H1 (cell line): ENCODE measurements at regions not wholly inside any gene's neighbourhood (a gene's known extent, or its start where the extent isn't known, plus 50 kb on each side); places are given as distances from the start of the nearest gene placed in this dataset.

ENCODE experiments used
- CTCF ChIP-seq, 3 experiments: IDR thresholded peaks; 1 replicate in 2 of 3; 2 replicates in 1 of 3; pipeline versions ENCODE4 v1.5.1 to v1.6.1; 2011; ENCODE audit warnings: low read length in 3 of 3, mild to moderate bottlenecking in 3 of 3, inconsistent platforms in 2 of 3, low read depth in 1 of 3, moderate library complexity in 1 of 3; ENCODE audit not compliant: insufficient read depth in 1 of 3; ENCODE audit errors: control extremely low read depth in 1 of 3
- EGR1 ChIP-seq: IDR thresholded peaks from 2 replicates; pipeline ENCODE4 v1.6.1; 2011; ENCODE audit warnings: low read depth, low read length, borderline replicate concordance
- EP300 ChIP-seq, 2 experiments: IDR thresholded peaks; 1 replicate in 1 of 2; 2 replicates in 1 of 2; pipeline ENCODE4 v1.6.1; 2011 to 2012; ENCODE audit warnings: low read depth in 2 of 2, low read length in 2 of 2, mild to moderate bottlenecking in 2 of 2, borderline replicate concordance in 1 of 2, inconsistent platforms in 1 of 2, moderate library complexity in 1 of 2
- EZH2 ChIP-seq: fragments of 200-600 bp; sonication (generic); IDR thresholded peaks from 2 replicates; pipeline ENCODE4 v1.7.1; 2012; ENCODE audit warnings: low read depth, mild to moderate bottlenecking, moderate library complexity, low read length, inconsistent platforms; ENCODE audit not compliant: severe bottlenecking
- JUN ChIP-seq: IDR thresholded peaks from 2 replicates; pipeline ENCODE4 v1.6.1; 2011; ENCODE audit warnings: low read depth, mild to moderate bottlenecking, improper control_type of control experiment, low read length
- PHF8 ChIP-seq: fragments of 200-600 bp; sonication (generic); conservative IDR thresholded peaks from 2 replicates; pipeline ENCODE4 v1.7.1; 2012; ENCODE audit warnings: low read depth, mild to moderate bottlenecking, inconsistent platforms, low read length, moderate library complexity
- POLR2A ChIP-seq, 2 experiments: IDR thresholded peaks; 1 replicate in 1 of 2; 2 replicates in 1 of 2; pipeline ENCODE4 v1.6.1; 2011; ENCODE audit warnings: low read depth in 2 of 2, low read length in 2 of 2, mild to moderate bottlenecking in 2 of 2; ENCODE audit errors: control extremely low read depth in 1 of 2
- POLR2AphosphoS5 ChIP-seq: IDR thresholded peaks from 2 replicates; pipeline ENCODE4 v1.6.1; 2011; ENCODE audit warnings: low read depth, low read length
- RAD21 ChIP-seq, 2 experiments: IDR thresholded peaks in 1 of 2; conservative IDR thresholded peaks in 1 of 2; 2 replicates each; pipeline ENCODE4 v1.6.1; 2011; ENCODE audit warnings: low read depth in 2 of 2, low read length in 2 of 2, improper control_type of control experiment in 1 of 2, inconsistent platforms in 1 of 2, mild to moderate bottlenecking in 1 of 2, moderate library complexity in 1 of 2
- TAF1 ChIP-seq: IDR thresholded peaks from 2 replicates; pipeline ENCODE4 v1.6.1; 2011; ENCODE audit warnings: mild to moderate bottlenecking, low read depth, low read length
- TCF12 ChIP-seq: IDR thresholded peaks from 2 replicates; pipeline ENCODE4 v1.6.1; 2011; ENCODE audit warnings: low read depth, mild to moderate bottlenecking, low read length
- TF ChIP-seq, protein P1 (sequence below): IDR thresholded peaks from 2 replicates; pipeline ENCODE4 v1.6.1; 2012; ENCODE audit warnings: inconsistent platforms

GRCh38 chr14:76582447-76582846 lies 178.8 kb upstream of the VASH1 start:
- TF ChIP-seq CTCF (IDR thresholded peaks at IDR 0.05; ENCODE audit: control extremely low read depth in 1 of 3, insufficient read depth in 1 of 3, low read depth in 1 of 3, low read length in 3 of 3) (no peak), JUN (no peak), POLR2A (IDR thresholded peaks at IDR 0.05; ENCODE audit: control extremely low read depth in 1 of 2, low read depth in 2 of 2, low read length in 2 of 2) (no peak), EP300 (IDR thresholded peaks at IDR 0.05; ENCODE audit: borderline replicate concordance in 1 of 2, low read depth in 2 of 2, low read length in 2 of 2) (no peak), EGR1 (no peak), TAF1 (no peak), TCF12 (no peak), EZH2 (no peak), RAD21 (IDR thresholded peaks at IDR 0.05 in 1 of 2, conservative IDR thresholded peaks at IDR 0.05 in 1 of 2; ENCODE audit: low read depth in 2 of 2, low read length in 2 of 2) (no peak), PHF8 (no peak), POLR2AphosphoS5 (no peak)
- TF ChIP-seq, protein P1, sequence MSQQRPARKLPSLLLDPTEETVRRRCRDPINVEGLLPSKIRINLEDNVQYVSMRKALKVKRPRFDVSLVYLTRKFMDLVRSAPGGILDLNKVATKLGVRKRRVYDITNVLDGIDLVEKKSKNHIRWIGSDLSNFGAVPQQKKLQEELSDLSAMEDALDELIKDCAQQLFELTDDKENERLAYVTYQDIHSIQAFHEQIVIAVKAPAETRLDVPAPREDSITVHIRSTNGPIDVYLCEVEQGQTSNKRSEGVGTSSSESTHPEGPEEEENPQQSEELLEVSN = no peak
